Endodermal cell (in vitro differentiated cells): ENCODE measurements at regions not wholly inside any gene's neighbourhood (a gene's known extent, or its start where the extent isn't known, plus 50 kb on each side); places are given as distances from the start of the nearest gene placed in this dataset.

Source experiments
- DNase-seq: peaks from one replicate; pipeline ENCODE4 v3.0.0-alpha.2; 2017
- H3K27ac ChIP-seq: 2 replicates; pipeline ENCODE4 v1.5.1; 2013; ENCODE audit warnings: mild to moderate bottlenecking, low read depth, low read length, moderate library complexity
- H3K27me3 ChIP-seq: 2 replicates; pipeline ENCODE4 v1.6.1; 2013; ENCODE audit warnings: mild to moderate bottlenecking, low read length, moderate library complexity; ENCODE audit not compliant: insufficient read depth, control insufficient read depth, poor library complexity, severe bottlenecking
- H3K36me3 ChIP-seq: 2 replicates; pipeline ENCODE4 v1.7.0; 2013; ENCODE audit warnings: mild to moderate bottlenecking, low read length, moderate library complexity; ENCODE audit not compliant: control insufficient read depth, insufficient read depth
- H3K4me1 ChIP-seq: one replicate; pipeline ENCODE4 v1.7.0; 2013; ENCODE audit warnings: low read length; ENCODE audit not compliant: control insufficient read depth, insufficient read depth
- H3K4me3 ChIP-seq: 2 replicates; pipeline ENCODE4 v1.5.1; 2013; ENCODE audit warnings: mild to moderate bottlenecking, low read length, moderate library complexity
- H3K9ac ChIP-seq: 2 replicates; pipeline ENCODE4 v1.6.1; 2013; ENCODE audit warnings: mild to moderate bottlenecking, low read length, moderate library complexity; ENCODE audit not compliant: poor library complexity, severe bottlenecking; ENCODE audit errors: extremely low read depth
- H3K9me3 ChIP-seq: 2 replicates; pipeline ENCODE4 v1.6.1; 2013; ENCODE audit warnings: mild to moderate bottlenecking, low read length, moderate library complexity; ENCODE audit not compliant: control insufficient read depth
- H3K27ac Mint-ChIP-seq: 2 replicates; pipeline ENCODE4 v1.8.0; 2020; ENCODE audit warnings: mixed read lengths
- H3K27me3 Mint-ChIP-seq: 2 replicates; pipeline ENCODE4 v1.8.0; 2021; ENCODE audit warnings: mild to moderate bottlenecking, mixed read lengths; ENCODE audit not compliant: insufficient read depth
- H3K36me3 Mint-ChIP-seq: 2 replicates; pipeline ENCODE4 v1.8.0; 2020; ENCODE audit warnings: low read depth, mixed read lengths
- H3K4me1 Mint-ChIP-seq: 2 replicates; pipeline ENCODE4 v1.8.0; 2020; ENCODE audit warnings: mixed read lengths
- H3K4me3 Mint-ChIP-seq: 2 replicates; pipeline ENCODE4 v1.8.0; 2020; ENCODE audit warnings: mild to moderate bottlenecking, moderate library complexity, mixed read lengths
- H3K9me3 Mint-ChIP-seq: 2 replicates; pipeline ENCODE4 v1.8.0; 2020; ENCODE audit warnings: mild to moderate bottlenecking, mixed read lengths
- WGBS, 2 experiments: methylation state at CpG; one replicate each; pipeline versions ENCODE4 v1.1.5 to v1.1.7; 2013; ENCODE audit warnings: missing lambda C conversion rate in 2 of 2, mixed read lengths in 1 of 2; ENCODE audit not compliant: insufficient coverage in 1 of 2, insufficient read length in 1 of 2; 5-methylcytosine and 5-hydroxymethylcytosine counted together
- TF ChIP-seq, protein P1 (sequence below): fragments of 200-600 bp; sonication (generic); conservative IDR thresholded peaks from 2 replicates; pipeline ENCODE4 v1.5.0; 2021; ENCODE audit warnings: antibody characterized with exemption, mild to moderate bottlenecking

DNA sequence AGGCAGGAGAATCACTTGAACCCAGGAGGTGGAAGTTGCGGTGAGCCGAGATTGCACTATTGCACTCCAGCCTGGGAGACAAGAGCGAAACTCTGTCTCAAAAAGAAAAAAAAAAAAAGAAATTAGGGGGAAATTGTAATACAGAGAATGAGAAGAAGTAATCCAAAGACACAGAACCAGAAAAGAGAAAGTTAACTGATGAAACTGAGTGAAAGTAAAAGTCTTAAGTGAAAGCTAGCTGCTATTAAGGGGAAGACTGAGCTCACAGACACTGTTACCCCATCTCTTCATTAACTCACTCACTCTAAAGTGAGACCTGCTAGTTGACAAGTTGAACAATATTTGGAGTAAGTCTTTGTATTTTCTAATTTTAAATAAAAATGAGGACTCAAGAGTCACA lies 763.0 kb upstream of the PCDH10 start:
- H3K36me3 Mint-ChIP-seq = no peaks in the 10 kb centered on the region
- no peak for DNase-seq
- Histone ChIP-seq H3K4me1 (no peaks in the 10 kb centered on the region), H3K9me3 (no peaks in the 10 kb centered on the region), H3K36me3 (no peaks in the 10 kb centered on the region), H3K27ac (no peak overlapping the region), H3K27me3 (no peaks in the 10 kb centered on the region), H3K4me3 (no peak overlapping the region), H3K9ac (no peak overlapping the region)
- H3K4me3 Mint-ChIP-seq = no peak overlapping the region
- H3K4me1 Mint-ChIP-seq = no peaks in the 10 kb centered on the region
- WGBS, 2 experiments = 92 to 97% methylated on average over 2 to 3 of the region's 3 CpGs
- TF ChIP-seq, protein P1, sequence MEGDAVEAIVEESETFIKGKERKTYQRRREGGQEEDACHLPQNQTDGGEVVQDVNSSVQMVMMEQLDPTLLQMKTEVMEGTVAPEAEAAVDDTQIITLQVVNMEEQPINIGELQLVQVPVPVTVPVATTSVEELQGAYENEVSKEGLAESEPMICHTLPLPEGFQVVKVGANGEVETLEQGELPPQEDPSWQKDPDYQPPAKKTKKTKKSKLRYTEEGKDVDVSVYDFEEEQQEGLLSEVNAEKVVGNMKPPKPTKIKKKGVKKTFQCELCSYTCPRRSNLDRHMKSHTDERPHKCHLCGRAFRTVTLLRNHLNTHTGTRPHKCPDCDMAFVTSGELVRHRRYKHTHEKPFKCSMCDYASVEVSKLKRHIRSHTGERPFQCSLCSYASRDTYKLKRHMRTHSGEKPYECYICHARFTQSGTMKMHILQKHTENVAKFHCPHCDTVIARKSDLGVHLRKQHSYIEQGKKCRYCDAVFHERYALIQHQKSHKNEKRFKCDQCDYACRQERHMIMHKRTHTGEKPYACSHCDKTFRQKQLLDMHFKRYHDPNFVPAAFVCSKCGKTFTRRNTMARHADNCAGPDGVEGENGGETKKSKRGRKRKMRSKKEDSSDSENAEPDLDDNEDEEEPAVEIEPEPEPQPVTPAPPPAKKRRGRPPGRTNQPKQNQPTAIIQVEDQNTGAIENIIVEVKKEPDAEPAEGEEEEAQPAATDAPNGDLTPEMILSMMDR = no peak
- H3K27ac Mint-ChIP-seq = no peak overlapping the region
- H3K27me3 Mint-ChIP-seq = no peaks in the 10 kb centered on the region
- H3K9me3 Mint-ChIP-seq = no peaks in the 10 kb centered on the region

DNA sequence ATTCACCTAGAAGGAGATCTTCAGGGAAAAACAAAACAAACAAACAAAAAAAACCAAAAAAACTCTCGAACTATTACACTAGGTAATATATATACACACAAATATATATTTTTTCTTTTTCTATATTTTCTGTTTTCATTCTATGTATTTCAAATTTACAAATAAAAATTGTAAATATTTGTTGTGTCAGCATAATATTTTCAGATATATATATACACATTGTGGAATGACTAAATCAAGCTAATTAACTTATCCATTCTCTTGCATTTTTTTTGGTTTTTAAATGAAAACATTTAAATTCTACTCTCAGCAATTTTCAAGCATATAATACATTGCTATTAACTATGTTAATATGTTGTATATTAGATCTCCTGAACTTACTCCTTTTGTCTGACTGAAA lies 762.0 kb upstream of the PCDH10 start:
- Histone ChIP-seq H3K9ac (no peak overlapping the region), H3K4me1 (no peaks in the 10 kb centered on the region), H3K27ac (no peak overlapping the region), H3K9me3 (no peaks in the 10 kb centered on the region), H3K36me3 (no peaks in the 10 kb centered on the region), H3K27me3 (no peaks in the 10 kb centered on the region), H3K4me3 (no peak overlapping the region)
- Mint-ChIP-seq H3K9me3 (no peaks in the 10 kb centered on the region), H3K36me3 (no peaks in the 10 kb centered on the region), H3K4me3 (no peak overlapping the region), H3K27me3 (no peaks in the 10 kb centered on the region), H3K27ac (no peak overlapping the region), H3K4me1 (no peaks in the 10 kb centered on the region)
- no CpG with 5 or more reads among the region's 1 CpG for WGBS, 2 experiments
- TF ChIP-seq, protein P1 = no peak
- no peak for DNase-seq

DNA sequence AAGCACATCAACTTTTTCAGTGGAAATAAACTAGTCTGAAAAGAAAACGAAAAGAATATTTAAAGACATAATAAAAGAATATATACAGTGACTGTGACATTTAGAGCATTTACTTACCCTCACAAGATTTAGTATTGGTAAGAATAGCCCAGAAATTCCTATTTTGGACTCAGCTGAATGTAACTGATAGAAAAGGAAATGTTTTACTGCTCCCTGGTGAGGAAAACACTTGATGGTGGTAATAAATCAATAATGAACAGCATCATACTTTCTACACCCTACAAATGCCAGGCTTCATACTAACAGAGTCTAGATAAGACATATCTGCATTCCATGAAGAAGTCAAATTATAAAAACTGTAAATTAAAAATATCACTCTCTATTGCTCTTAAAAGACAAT lies 753.5 kb upstream of the PCDH10 start:
- DNase-seq = no peak

More for the DNA sequence above, 753.5 kb upstream of the PCDH10 start:
- Mint-ChIP-seq H3K4me3 (no peak overlapping the region), H3K9me3 (no peaks in the 10 kb centered on the region), H3K27me3 (no peaks in the 10 kb centered on the region), H3K27ac (no peak overlapping the region), H3K4me1 (no peaks in the 10 kb centered on the region), H3K36me3 (no peaks in the 10 kb centered on the region)
- Histone ChIP-seq H3K9ac (no peak overlapping the region), H3K36me3 (no peaks in the 10 kb centered on the region), H3K9me3 (no peaks in the 10 kb centered on the region), H3K4me3 (no peak overlapping the region), H3K27me3 (no peaks in the 10 kb centered on the region), H3K27ac (no peak overlapping the region), H3K4me1 (no peaks in the 10 kb centered on the region)
- TF ChIP-seq, protein P1 = no peak
- no CpG with 5 or more reads among the region's 1 CpG for WGBS, 2 experiments
